Hepatocyte (in vitro differentiated cells): ENCODE measurements at regions not wholly inside any gene's neighbourhood (a gene's known extent, or its start where the extent isn't known, plus 50 kb on each side); places are given as distances from the start of the nearest gene placed in this dataset.

Experiments
- EZH2 ChIP-seq: fragments of 200-600 bp; sonication (generic); IDR thresholded peaks from 2 replicates; pipeline ENCODE4 v1.6.1; 2016; ENCODE audit warnings: antibody characterized with exemption, mild to moderate bottlenecking, borderline replicate concordance
- EZH2phosphoT487 ChIP-seq: fragments of 200-600 bp; sonication (generic); IDR thresholded peaks from one replicate; pipeline ENCODE4 v1.6.1; 2018; ENCODE audit warnings: antibody characterized with exemption, mild to moderate bottlenecking, low read depth, moderate library complexity; ENCODE audit not compliant: unreplicated experiment, severe bottlenecking
- TF ChIP-seq, protein P1 (sequence below): fragments of 200-600 bp; sonication (generic); IDR thresholded peaks from 2 replicates; pipeline ENCODE4 v1.5.1; 2016; ENCODE audit warnings: antibody characterized with exemption, mild to moderate bottlenecking; ENCODE audit not compliant: poor library complexity

DNA sequence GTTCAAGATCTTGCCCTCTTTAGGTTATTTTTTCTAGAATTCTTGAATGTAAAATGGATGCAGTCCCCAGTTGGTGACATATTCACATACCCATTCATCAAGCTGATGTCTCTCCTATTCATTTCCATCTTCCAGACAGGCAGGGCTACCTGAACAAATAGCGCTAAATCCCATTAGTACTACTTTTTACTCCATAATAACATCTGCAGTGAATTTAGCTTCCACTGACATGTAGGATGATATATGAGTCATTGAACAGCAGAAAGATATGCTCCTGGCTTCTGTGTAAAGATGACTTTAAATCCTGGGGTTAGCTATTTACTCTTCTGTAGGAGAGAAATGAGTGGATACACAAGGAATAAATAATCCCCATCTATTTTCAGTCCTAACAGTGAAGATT lies 194.7 kb downstream of the RND3 start:
- TF ChIP-seq, protein P1, sequence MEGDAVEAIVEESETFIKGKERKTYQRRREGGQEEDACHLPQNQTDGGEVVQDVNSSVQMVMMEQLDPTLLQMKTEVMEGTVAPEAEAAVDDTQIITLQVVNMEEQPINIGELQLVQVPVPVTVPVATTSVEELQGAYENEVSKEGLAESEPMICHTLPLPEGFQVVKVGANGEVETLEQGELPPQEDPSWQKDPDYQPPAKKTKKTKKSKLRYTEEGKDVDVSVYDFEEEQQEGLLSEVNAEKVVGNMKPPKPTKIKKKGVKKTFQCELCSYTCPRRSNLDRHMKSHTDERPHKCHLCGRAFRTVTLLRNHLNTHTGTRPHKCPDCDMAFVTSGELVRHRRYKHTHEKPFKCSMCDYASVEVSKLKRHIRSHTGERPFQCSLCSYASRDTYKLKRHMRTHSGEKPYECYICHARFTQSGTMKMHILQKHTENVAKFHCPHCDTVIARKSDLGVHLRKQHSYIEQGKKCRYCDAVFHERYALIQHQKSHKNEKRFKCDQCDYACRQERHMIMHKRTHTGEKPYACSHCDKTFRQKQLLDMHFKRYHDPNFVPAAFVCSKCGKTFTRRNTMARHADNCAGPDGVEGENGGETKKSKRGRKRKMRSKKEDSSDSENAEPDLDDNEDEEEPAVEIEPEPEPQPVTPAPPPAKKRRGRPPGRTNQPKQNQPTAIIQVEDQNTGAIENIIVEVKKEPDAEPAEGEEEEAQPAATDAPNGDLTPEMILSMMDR: no peak
- TF ChIP-seq EZH2 (no peak), EZH2phosphoT487 (no peak)
